OCI-M2 (cell line): ENCODE measurements at regions not wholly inside any gene's neighbourhood (a gene's known extent, or its start where the extent isn't known, plus 50 kb on each side); places are given as distances from the start of the nearest gene placed in this dataset.
"Not testable (repeated sequence)": the region's sequence is repeated elsewhere in the genome, so short reads cannot be mapped to it uniquely, and the experiment has no call there.

Source experiments
- DNase-seq: peaks from one replicate; lab custom pipeline; 2025; ENCODE audit not compliant: unreplicated experiment; lab: John Stamatoyannopoulos, UW

DNA sequence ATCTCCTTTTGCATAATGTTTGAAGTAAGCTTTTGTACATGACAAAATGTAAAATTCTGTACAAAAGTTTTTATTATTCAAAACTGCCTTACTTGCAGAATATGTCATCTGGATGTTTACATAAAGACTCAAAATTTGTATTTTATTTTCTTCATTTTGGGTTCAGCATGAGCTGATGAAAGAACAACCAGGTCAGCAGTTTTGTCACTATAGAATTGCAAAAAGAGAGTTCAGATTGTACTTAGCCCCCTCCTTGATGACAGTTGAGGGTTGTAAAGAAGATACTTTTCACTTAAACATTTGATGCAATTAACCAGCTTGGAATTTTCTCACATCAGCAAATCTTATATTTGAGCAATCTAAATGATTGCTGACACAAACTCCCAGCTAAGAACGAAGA lies 669.3 kb downstream of the PLA2G4A start:
- DNase-seq: no peak

DNA sequence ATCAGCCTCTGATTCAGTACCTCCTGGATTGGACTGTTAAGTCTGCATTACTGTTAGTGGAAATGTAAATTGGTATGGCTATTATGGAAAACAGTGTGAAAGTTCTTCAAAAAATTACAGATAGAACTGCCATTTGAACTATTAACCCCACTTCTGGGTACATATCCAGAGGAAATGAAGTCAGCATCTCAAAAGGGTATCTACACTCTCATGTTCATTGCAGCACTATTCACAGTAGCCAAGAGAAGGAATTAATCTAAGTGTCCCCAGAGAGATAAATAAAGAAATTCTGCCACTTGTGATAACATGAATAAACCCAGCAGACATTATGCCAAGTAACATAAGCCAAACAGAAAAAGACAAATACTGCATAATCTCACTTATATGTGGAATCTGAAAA lies 676.0 kb downstream of the PLA2G4A start:
- DNase-seq: no peak

DNA sequence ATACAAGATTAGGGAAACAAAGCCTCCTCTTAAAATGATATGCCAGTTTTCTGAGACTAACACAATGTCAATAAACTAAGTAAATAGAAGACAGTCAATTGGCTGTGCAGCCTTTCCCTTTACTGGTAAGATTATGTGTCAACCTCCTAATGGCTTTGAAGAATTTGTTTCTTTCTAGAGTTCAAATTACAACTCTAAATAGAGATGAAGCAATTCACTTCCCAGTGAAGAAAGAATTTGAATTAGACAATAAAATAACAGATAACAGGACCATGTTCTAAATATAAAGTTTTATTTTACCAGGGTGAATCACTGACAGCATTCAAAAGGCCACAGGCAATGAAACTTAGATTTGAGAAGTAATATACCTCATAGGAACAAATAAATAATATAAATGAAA lies 680.3 kb downstream of the PLA2G4A start:
- no peak for DNase-seq

DNA sequence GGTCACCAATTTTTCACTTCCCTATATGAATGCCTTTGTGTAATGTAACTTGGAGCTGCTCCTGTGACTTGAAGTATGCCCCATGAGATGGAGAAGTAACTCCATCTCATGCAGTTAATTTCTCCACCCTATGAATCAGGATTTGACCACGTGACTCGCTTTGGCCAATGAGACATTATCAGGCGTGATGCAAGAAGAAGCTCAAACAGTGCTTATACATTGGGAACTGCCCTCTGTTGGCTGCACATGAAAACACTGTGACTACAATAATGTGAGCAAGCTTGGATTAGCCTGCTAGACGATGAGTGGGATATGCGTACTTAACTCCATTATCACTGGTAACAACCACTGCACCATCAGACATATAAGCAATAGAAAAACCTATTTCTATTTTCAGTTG lies 684.4 kb downstream of the PLA2G4A start:
- no peak for DNase-seq

DNA sequence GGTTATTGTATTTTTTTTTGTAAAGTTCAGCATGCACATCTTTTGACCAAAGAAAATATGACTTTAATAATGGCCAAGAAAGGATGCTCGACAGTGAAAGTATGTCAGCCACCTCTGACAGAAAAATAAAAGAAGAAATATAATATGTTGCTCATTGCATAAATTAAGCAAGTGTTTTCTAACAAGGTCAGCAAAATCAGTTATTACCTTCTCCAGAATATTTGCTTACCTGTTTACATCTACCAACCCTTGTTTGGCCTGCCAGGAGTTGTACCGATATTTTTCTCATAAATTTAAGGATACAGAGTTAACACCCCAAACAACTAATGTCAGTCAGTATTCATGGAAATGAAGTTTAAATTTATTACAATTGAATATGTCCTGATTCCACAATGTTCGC lies 685.4 kb downstream of the PLA2G4A start:
- DNase-seq: no peak

DNA sequence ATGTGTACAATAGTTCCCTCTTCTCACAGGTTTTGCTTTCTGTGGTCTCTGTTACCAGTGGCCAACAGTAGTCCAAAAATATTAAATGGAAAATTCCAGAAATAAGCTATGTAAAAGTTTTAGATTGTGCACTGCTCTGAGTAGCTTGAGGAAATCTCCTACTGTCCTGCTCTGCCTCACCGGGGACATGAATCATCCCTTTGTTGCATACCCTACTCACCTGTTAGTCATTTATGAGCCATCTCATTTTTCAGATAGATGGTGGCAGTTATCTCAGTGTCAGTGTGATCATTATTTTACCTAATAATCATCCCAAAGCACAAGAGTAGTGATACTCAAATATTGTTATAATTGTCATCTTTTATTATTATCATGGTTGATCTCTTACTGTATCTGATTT lies 688.1 kb downstream of the PLA2G4A start:
- no peak for DNase-seq

DNA sequence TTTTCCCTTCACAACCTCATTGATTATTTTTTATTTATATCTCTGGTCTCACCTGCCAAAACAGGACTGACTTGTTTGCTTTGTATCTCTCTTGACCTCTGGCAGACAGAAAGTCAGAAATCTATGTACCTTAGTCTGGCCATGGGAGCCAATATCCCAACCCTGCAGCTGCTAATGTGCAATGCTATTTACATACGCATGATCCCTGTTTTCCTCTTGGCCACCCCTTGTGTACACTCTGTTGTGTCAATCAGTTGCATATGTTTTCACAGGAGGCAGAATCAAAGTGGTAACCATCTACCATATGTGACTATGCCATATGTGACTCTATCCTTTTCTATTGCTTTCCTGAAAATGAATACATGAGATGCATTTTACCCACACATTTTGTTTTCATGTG lies 688.8 kb downstream of the PLA2G4A start:
- DNase-seq: no peak

DNA sequence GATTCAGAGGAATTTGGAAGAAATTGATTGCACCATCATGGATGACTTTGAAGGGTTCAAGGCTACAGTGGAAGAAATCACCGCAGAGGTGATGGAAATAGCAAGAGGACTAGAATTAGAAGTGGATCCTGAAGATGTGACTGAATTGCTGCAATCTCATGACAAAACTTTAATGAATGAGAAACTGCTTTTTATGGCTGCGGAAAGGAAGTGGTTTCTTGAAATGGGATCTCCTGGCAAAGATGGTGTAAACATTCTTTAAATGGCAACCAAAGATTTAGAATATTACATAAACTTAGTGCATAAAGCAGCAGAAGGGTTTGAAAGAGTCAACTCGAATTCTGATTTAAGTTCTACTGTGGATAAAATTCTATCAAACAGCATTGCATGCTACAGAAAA lies 698.6 kb downstream of the PLA2G4A start:
- DNase-seq: no peak

DNA sequence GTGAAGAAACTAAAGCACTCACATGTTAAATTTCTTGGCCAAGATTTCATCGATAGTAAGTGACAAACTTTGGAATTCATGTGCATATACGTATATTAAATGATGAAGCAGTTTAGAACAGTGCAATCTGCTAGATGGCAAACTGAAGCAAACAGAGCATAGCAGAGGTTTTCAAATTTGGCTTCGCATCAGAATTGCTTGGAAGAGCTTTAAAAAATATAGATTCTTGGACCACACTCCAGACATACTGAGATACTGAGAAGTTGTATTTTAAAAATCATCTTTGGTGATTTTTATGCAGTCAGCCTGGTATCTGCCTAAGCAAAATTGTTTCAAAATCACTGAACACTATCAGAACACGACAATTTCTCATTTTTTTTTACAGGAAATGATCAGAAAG lies 709.2 kb downstream of the PLA2G4A start:
- DNase-seq: no peak

DNA sequence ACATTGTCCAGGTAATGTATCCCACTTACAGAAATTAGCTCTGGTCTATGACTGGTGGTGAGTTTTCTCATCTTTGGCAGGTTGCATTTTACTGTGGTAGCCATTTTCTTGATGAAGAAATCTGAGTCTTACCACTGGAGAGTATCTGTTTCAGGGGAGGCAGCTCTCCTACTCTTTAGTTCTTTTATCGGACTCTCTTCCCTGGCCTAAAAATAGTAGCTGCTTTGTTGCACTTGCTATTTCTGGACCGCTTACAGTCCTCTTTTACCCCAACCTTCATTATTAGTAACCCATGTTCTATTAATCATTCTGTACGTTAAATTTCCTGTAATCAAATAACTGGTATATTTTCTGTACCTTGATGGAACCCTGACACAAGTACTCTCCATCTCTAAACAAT lies 720.8 kb downstream of the PLA2G4A start:
- DNase-seq: no peak

DNA sequence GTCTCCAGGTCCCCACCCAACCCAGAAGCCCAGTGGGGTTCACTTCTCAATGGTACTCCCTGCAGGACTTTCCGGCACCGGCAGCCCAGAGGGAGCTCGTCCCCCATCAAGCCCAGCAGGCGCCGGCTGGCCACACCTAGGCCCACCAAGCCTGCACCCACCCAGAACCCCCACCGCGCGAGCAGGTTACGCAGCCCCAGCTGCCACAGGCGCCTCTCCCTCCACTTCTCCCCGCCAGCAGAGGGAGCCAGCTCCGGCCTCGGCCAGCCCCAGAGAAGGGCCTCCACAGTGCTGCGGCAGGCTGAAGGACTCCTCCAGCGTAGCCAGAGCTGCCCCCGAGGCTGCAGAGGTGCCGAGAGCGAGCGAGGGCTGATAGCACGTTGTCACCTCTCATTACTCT lies 722.3 kb downstream of the PLA2G4A start:
- no peak for DNase-seq

DNA sequence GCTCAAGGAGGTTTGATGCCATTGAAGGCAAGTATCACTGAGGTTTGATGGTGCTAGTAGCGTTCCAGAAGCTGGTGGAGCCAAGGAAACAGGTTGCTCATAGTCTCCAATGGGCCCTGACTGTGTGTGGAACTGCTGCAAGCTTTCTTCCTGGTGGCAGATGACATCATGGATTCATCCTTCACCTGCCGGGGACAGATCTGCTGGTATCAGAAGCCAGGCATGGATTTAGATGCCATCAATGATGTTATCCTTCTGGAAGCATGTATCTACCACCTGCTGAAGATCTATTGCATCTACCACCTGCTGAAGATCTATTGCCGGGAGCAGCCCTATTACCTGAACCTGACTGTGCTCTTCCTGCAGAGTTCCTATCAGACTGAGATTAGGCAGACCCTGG lies 734.4 kb downstream of the PLA2G4A start:
- DNase-seq: no peak

DNA sequence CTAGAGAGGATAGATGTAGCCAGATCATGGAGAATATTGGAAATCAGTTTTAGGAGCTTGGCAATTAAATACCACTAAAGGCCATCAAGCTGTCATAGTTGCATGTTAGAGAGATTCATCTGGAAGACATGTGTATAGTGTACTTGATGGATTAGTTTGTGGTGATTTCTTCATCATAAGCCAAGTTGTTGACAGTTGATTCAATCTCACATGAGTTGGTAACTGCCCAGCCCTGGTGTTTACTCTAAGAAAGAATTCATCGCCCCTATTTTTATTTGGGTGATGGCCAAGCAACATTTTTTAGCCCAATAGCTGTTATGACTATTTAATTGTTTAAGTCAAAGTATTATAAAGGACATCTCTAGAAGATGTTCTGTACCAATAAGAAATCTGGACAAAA lies 737.6 kb downstream of the PLA2G4A start:
- no peak for DNase-seq

DNA sequence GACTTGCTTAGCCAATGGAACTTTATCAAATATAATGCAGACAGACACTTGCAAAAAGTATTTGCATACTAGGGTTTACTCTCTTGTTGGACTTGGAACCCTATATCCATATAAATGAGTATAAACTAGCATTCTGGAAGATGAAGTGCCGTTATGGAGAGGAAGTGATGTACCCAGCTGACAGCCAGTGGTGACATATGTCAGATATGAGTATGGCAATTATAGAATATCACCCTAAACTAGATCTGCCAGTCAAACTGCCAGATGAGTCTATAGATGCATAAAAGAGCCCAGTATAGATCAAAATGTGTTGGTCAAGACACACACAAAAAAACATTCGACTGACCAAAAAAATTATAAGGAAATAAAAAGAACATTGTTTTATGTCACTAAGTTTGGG lies 739.3 kb downstream of the PLA2G4A start:
- no peak for DNase-seq

DNA sequence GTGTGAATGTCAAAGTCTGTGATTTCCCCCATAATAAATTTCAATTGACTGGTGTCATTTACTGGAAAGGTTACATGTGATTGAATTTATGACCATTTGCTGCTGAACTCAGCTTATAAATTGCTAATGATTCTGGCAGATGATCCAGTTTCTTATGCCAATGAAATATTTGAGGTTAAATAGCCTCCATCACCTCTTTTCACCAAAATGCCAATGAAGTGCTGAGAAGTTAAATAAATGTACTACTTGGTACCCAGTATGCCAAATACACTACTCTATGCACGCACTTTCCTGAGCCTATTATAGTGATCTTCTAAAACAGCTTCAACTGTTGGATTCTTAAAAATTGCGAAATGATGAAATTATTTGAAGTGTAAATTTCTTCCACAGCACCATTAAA lies 741.4 kb downstream of the PLA2G4A start:
- no peak for DNase-seq

DNA sequence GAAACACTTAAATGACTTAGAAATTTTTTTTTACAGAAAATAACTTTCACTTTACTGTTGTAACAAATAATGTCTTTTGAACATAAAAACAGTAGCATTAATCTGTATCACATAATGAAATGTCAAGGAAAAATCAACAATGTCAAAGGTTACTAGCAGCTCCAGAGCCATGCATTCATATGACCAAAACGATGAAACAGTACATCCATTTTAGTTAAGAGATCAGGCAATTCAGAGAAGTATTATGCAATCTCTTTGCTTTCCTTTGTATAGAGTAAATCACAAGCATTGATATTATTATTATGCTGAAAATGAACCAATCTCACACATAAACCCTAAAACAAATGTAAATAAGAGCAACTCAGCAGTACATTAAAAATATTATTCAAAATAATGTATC lies 748.9 kb downstream of the PLA2G4A start:
- no peak for DNase-seq

DNA sequence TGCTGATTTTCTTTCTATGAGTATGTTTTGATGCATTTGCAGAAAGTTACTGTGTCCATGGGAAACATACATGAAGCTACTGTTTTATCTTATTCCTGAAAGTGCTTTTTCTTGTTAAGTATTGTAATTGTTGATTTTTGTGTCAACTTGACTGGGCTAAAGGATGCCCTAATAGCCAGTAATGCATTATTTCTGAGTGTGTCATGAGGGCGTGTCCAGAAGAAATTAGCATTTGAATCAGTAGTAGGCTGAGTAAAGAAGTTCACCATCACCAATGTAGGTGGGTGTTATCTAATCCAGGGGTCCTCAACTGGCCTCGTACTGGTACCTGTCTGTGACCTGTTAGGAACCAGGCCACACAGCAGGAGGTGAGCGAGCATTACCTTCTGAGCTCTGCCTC lies 760.2 kb downstream of the PLA2G4A start:
- no peak for DNase-seq

DNA sequence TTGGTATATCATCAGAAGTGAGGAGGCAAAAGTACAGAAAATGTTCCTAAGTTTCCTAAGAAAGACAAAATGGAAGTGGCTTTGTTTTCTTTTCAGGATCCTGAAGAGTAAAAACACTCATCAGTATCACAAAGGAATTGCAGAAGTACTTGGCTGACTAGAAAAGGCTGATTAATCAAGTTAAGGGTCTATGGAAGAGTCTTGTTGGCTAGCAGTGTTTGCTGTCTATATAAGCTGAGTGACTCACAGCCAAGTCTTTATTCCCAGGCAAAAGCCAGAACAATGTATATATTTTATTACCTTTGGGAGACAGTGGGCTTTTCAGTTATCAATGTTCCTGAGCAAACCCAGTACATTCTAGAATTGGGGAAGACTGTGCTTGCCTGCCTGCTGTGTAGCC lies 777.0 kb downstream of the PLA2G4A start:
- DNase-seq: no peak

DNA sequence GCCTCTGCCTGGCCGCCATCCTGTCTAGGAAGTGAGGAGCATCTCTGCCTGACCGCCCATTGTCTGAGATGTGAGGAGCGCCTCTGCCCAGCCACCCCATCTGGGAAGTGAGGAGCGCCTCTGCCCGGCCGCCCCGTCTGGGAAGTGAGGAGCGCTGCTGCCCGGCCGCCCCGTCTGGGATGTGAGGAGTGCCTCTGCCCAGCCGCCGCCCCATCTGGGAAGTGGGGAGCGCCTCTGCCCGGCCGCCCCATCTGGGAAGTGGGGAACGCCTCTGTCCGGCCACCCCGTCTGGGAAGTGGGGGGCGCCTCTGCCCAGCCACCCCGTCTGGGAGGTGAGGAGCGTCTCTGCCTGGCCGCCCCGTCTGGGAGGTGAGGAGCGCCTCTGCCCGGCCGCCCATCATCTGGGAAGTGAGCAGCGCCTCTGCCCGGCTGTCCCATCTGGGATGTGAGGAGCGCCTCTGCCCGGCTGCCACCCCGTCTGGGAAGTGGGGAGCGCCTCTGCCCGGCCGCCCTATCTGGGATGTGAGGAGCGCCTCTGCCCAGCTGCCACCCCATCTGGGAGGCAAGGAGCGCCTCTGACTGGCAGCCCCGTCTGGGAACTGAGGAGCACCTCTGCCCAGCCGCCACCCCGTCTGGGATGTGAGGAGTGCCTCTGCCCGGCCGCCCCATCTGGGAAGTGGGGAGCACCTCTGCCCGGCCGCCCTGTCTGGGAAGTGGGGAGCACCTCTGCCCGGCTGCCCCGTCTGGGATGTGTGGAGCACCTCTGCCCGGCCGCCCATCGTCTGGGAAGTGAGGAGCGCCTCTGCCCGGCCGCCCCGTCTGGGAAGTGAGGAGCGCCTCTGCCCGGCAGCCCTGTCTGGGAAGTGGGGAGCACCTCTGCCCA lies 787.3 kb downstream of the PLA2G4A start:
- not testable (repeated sequence) for DNase-seq

DNA sequence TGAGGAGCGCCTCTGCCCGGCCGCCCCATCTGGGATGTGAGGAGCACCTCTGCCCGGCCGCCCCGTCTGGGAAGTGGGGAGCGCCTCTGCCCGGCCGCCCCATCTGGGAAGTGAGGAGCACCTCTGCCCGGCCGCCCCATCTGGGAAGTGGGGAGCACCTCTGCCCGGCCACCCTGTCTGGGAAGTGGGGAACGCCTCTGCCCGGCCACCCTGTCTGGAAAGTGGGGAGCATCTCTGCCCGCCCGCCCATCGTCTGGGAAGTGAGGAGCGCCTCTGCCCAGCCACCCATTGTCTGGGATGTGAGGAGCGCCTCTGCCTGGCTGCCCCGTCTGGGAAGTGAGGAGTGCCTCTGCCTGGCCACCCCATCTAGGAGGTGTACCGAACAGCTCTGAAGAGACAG lies 788.1 kb downstream of the PLA2G4A start:
- not testable (repeated sequence) for DNase-seq

DNA sequence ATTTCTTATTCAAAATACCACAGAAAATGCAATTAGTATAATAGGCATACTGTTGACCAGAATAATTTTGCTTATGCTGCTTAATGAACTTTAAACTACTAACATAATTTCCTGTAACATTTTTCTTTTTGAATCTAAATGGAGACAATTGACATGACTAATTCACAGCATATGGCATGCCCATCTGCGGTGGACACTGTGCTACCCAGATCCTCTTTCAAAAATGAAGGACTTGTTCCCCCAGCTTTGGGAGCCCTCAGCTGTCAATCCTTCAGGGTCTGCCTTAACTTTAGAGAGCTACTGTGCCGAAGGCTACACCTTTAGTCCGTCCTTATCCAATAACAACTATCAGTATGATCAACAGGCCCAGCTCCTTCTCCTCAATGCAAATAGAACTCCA lies 789.0 kb downstream of the PLA2G4A start:
- DNase-seq: no peak

DNA sequence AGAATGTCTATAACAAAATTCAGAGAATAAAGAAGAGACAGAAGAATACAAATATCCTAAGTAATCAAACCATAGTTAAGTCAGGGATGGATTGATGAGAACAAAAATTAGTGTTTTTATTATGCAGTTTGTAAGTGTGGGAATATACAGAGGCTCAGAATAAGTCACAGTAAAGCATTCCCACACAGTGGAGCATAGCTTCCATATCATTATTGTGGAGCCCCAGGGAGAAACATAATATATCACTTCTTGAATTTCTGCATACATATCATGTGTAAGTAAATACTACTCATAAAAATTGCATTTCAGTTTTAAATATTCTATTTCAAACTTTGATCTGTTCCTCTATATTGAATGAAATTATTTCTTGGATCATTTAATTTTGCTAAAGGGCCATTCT lies 790.4 kb downstream of the PLA2G4A start:
- no peak for DNase-seq

DNA sequence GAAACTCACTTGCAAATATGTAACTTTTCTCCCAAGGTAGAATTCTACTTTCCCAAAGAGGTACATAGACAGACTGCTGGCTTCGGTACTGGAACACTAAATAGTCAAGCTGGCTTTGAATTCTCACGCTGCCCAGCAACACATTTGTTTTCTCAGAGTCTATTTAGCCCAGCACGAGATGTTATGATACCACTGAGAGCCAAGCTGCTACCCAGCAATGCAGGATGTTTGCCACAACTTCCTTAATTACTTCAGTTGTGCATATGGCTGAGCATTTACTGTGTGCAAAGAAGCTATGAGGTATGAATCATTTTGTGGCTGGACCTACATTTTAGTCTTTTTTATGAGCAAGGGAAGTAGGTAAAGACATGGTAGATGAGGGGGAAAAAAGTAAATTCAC lies 793.2 kb downstream of the PLA2G4A start:
- no peak for DNase-seq
